ENCODE measurements at regions not wholly inside any gene's neighbourhood (a gene's known extent, or its start where the extent isn't known, plus 50 kb on each side); places are given as distances from the start of the nearest gene placed in this dataset.

GRCh38 chr5:136579238-136579637, 213.9 kb upstream of the TRPC7 start:
- no peak for TF ChIP-seq SIN3A (IDR thresholded peaks at IDR 0.05; ENCODE audit: borderline replicate concordance, insufficient read depth, low read length)
- no peak for TF ChIP-seq POLR2AphosphoS5 (IDR thresholded peaks at IDR 0.05; ENCODE audit: low read depth, low read length)
- no peak for TF ChIP-seq TAF1 (IDR thresholded peaks at IDR 0.05; ENCODE audit: borderline replicate concordance, insufficient read depth, low read length)
- TF ChIP-seq REST (IDR thresholded peaks at IDR 0.05; ENCODE audit: insufficient read depth in 1 of 2, low read depth in 2 of 2, low read length in 2 of 2), result no peak
- TF ChIP-seq FOXP2 (optimal IDR thresholded peaks at IDR 0.05; ENCODE audit: borderline replicate concordance, extremely low read depth, extremely low read length, insufficient read depth), result no peak

GRCh38 chr5:136563489-136563888, 198.1 kb upstream of the TRPC7 start:
- TF ChIP-seq REST (IDR thresholded peaks at IDR 0.05; ENCODE audit: insufficient read depth in 1 of 2, low read depth in 2 of 2, low read length in 2 of 2) (no peak), POLR2AphosphoS5 (IDR thresholded peaks at IDR 0.05; ENCODE audit: low read depth, low read length) (no peak), SIN3A (IDR thresholded peaks at IDR 0.05; ENCODE audit: borderline replicate concordance, insufficient read depth, low read length) (no peak), FOXP2 (optimal IDR thresholded peaks at IDR 0.05; ENCODE audit: borderline replicate concordance, extremely low read depth, extremely low read length, insufficient read depth) (no peak), TAF1 (IDR thresholded peaks at IDR 0.05; ENCODE audit: borderline replicate concordance, insufficient read depth, low read length) (no peak)

GRCh38 chr5:136560126-136560525, 194.8 kb upstream of the TRPC7 start:
- no peak for TF ChIP-seq FOXP2 (optimal IDR thresholded peaks at IDR 0.05; ENCODE audit: borderline replicate concordance, extremely low read depth, extremely low read length, insufficient read depth)
- TF ChIP-seq TAF1 (IDR thresholded peaks at IDR 0.05; ENCODE audit: borderline replicate concordance, insufficient read depth, low read length), result no peak
- TF ChIP-seq SIN3A (IDR thresholded peaks at IDR 0.05; ENCODE audit: borderline replicate concordance, insufficient read depth, low read length), result no peak
- no peak for TF ChIP-seq POLR2AphosphoS5 (IDR thresholded peaks at IDR 0.05; ENCODE audit: low read depth, low read length)
- TF ChIP-seq REST (IDR thresholded peaks at IDR 0.05; ENCODE audit: insufficient read depth in 1 of 2, low read depth in 2 of 2, low read length in 2 of 2), result no peak

GRCh38 chr5:136559651-136560050, 194.3 kb upstream of the TRPC7 start:
- TF ChIP-seq SIN3A (IDR thresholded peaks at IDR 0.05; ENCODE audit: borderline replicate concordance, insufficient read depth, low read length), result no peak
- TF ChIP-seq REST (IDR thresholded peaks at IDR 0.05; ENCODE audit: insufficient read depth in 1 of 2, low read depth in 2 of 2, low read length in 2 of 2), result no peak
- TF ChIP-seq FOXP2 (optimal IDR thresholded peaks at IDR 0.05; ENCODE audit: borderline replicate concordance, extremely low read depth, extremely low read length, insufficient read depth), result no peak
- TF ChIP-seq POLR2AphosphoS5 (IDR thresholded peaks at IDR 0.05; ENCODE audit: low read depth, low read length), result no peak
- no peak for TF ChIP-seq TAF1 (IDR thresholded peaks at IDR 0.05; ENCODE audit: borderline replicate concordance, insufficient read depth, low read length)

GRCh38 chr5:136538534-136538933, 173.2 kb upstream of the TRPC7 start:
- TF ChIP-seq REST (IDR thresholded peaks at IDR 0.05; ENCODE audit: insufficient read depth in 1 of 2, low read depth in 2 of 2, low read length in 2 of 2) (no peak), TAF1 (IDR thresholded peaks at IDR 0.05; ENCODE audit: borderline replicate concordance, insufficient read depth, low read length) (no peak), SIN3A (IDR thresholded peaks at IDR 0.05; ENCODE audit: borderline replicate concordance, insufficient read depth, low read length) (no peak), POLR2AphosphoS5 (IDR thresholded peaks at IDR 0.05; ENCODE audit: low read depth, low read length) (no peak), FOXP2 (optimal IDR thresholded peaks at IDR 0.05; ENCODE audit: borderline replicate concordance, extremely low read depth, extremely low read length, insufficient read depth) (no peak)
